HCT116 (cell line): ENCODE measurements at regions not wholly inside any gene's neighbourhood (a gene's known extent, or its start where the extent isn't known, plus 50 kb on each side); places are given as distances from the start of the nearest gene placed in this dataset.
"Not testable (repeated sequence)": the region's sequence is repeated elsewhere in the genome, so short reads cannot be mapped to it uniquely, and the experiment has no call there.

ENCODE experiments used
- ATAC-seq: fragments of 200-7000 bp; cut with Tn5 transposase; 2 replicates; pipeline ENCODE4 v1.9.1; 2020; ENCODE audit warnings: mild to moderate bottlenecking, moderate library complexity
- BruUV-seq: library from RNA; stranded (reverse); fragments of 400-500 nt; replicated peaks from 2 replicates; lab custom pipeline; 2021; lab: Mats Ljungman, UMichigan
- CTCF ChIA-PET: fragments of 300-600 bp; sonication (Branson Sonifier 250); formaldehyde crosslinking; loops from one replicate; lab custom pipeline; 2021; ENCODE audit warnings: antibody characterized with exemption; lab: Charles Lee
- POLR2A ChIA-PET: fragments of 300-600, 350-600 bp; sonication (Branson Sonifier 250); formaldehyde crosslinking; loops from one replicate; lab custom pipeline; 2021; ENCODE audit warnings: antibody characterized with exemption; lab: Charles Lee
- RAD21 ChIA-PET, 2 experiments: fragments of 300-600 bp; sonication (Branson Sonifier 250); formaldehyde crosslinking; loops; one replicate each; lab custom pipeline; 2023; ENCODE audit warnings: low total read pairs in 2 of 2; ENCODE audit not compliant: uncharacterized antibody in 2 of 2, unreplicated experiment in 2 of 2, low non-redundant PET in 1 of 2; lab: Charles Lee
- DNase-seq: peaks from one replicate; pipeline ENCODE4 v3.0.0-alpha.2; 2010; ENCODE audit warnings: low read depth, low spot score
- H2AFZ ChIP-seq: fragments of 200-600 bp; shearing (Covaris generic), sonication (generic); 2 replicates; pipeline ENCODE4 v1.6.1; 2017; ENCODE audit warnings: low read depth, mixed run types, mixed read lengths, antibody characterized with exemption, low read length; ENCODE audit not compliant: poor library complexity, severe bottlenecking
- H3K27ac ChIP-seq: 2 replicates; pipeline ENCODE4 v1.5.1; 2012; ENCODE audit warnings: low read depth, low read length
- H3K27me3 ChIP-seq: fragments of 200-600 bp; sonication (generic); 2 replicates; pipeline ENCODE4 v1.6.1; 2016; ENCODE audit warnings: mixed run types, low read length, mixed read lengths; ENCODE audit not compliant: insufficient read depth
- H3K36me3 ChIP-seq, 2 experiments: fragments of 200-500 bp in 1 of 2; fragments of 200-600 bp in 1 of 2; sonication (Bioruptor generic) in 1 of 2; sonication (generic) in 1 of 2; 2 replicates each; pipeline versions ENCODE4 v1.5.1 to v1.6.1; 2014 to 2016; ENCODE audit warnings: low read length in 2 of 2, inconsistent platforms in 1 of 2, mixed read lengths in 1 of 2, mixed run types in 1 of 2; ENCODE audit not compliant: insufficient read depth in 2 of 2, control insufficient read depth in 1 of 2
- H3K4me1 ChIP-seq, 2 experiments: fragments of 200-600 bp in 1 of 2; sonication (generic) in 1 of 2; 2 replicates each; pipeline versions ENCODE4 v1.5.1 to v1.6.1; 2012 to 2017; ENCODE audit warnings: low read length in 2 of 2, inconsistent platforms in 1 of 2, mild to moderate bottlenecking in 1 of 2, mixed read lengths in 1 of 2, mixed run types in 1 of 2, moderate library complexity in 1 of 2; ENCODE audit not compliant: insufficient read depth in 2 of 2, control insufficient read depth in 1 of 2
- H3K4me2 ChIP-seq: fragments of 200-600 bp; sonication (generic); 2 replicates; pipeline ENCODE4 v1.6.1; 2017; ENCODE audit warnings: mixed run types, low read length, mixed read lengths
- H3K4me3 ChIP-seq, 2 experiments: fragments of 200-600 bp in 1 of 2; sonication (generic) in 1 of 2; replicated peaks in 1 of 2; 2 replicates each; pipeline ENCODE4 v1.5.1; 2011 to 2016; ENCODE audit warnings: low read length in 2 of 2, control low read depth in 1 of 2, low read depth in 1 of 2, mild to moderate bottlenecking in 1 of 2, mixed read lengths in 1 of 2, mixed run types in 1 of 2
- H3K79me2 ChIP-seq: fragments of 200-600 bp; sonication (generic); 2 replicates; pipeline ENCODE4 v1.6.1; 2017; ENCODE audit warnings: mild to moderate bottlenecking, mixed run types, low read length, moderate library complexity, mixed read lengths; ENCODE audit not compliant: insufficient read depth
- H3K9ac ChIP-seq: fragments of 200-600 bp; sonication (generic); 2 replicates; pipeline ENCODE4 v1.6.1; 2016; ENCODE audit warnings: low read length, mixed read lengths
- H3K9me2 ChIP-seq: fragments of 200-600 bp; sonication (generic), shearing (Covaris generic); 2 replicates; pipeline ENCODE4 v1.6.1; 2017; ENCODE audit warnings: mixed run types, mild to moderate bottlenecking, moderate library complexity; ENCODE audit not compliant: insufficient read depth
- H3K9me3 ChIP-seq, 2 experiments: fragments of 200-500 bp in 1 of 2; fragments of 200-600 bp in 1 of 2; sonication (Bioruptor generic) in 1 of 2; sonication (generic) in 1 of 2; 2 replicates each; pipeline ENCODE4 v1.6.1; 2014 to 2017; ENCODE audit warnings: low read length in 2 of 2, mixed read lengths in 2 of 2, inconsistent platforms in 1 of 2, low read depth in 1 of 2, mild to moderate bottlenecking in 1 of 2, mixed run types in 1 of 2, moderate library complexity in 1 of 2; ENCODE audit not compliant: control insufficient read depth in 1 of 2, insufficient read depth in 1 of 2
- H4K20me1 ChIP-seq: fragments of 200-600 bp; sonication (generic), shearing (Covaris generic); 2 replicates; pipeline ENCODE4 v1.6.1; 2017; ENCODE audit warnings: mixed run types, mild to moderate bottlenecking, moderate library complexity; ENCODE audit not compliant: insufficient read depth
- CEBPB ChIP-seq: IDR thresholded peaks from 2 replicates; pipeline ENCODE4 v1.6.1; 2012; ENCODE audit warnings: low read depth
- EGR1 ChIP-seq: IDR thresholded peaks from 2 replicates; pipeline ENCODE4 v1.6.1; 2012; ENCODE audit warnings: low read depth
- RAD21 ChIP-seq: IDR thresholded peaks from 2 replicates; pipeline ENCODE4 v1.6.1; 2012; ENCODE audit warnings: low read depth, mild to moderate bottlenecking
- TCF7L2 ChIP-seq: IDR thresholded peaks from 2 replicates; pipeline ENCODE4 v1.7.0; 2011; ENCODE audit warnings: borderline replicate concordance, inconsistent platforms; ENCODE audit not compliant: insufficient read depth, insufficient read length; ENCODE audit errors: extremely low read depth
- ZNF274 ChIP-seq: fragments of 200-500 bp; sonication (Bioruptor generic); IDR thresholded peaks from 2 replicates; pipeline ENCODE4 v1.6.1; 2014; ENCODE audit warnings: mild to moderate bottlenecking, low read depth, low read length, inconsistent platforms
- intact Hi-C: fragments of 100-400 bp; cut with micrococcal nuclease; formaldehyde crosslinking; loops from 2 replicates; pipeline ENCODE4 v1.10.0; 2022

GRCh38 chr2:152263911-152264310 is 71.1 kb upstream of the FMNL2 start:
- TF ChIP-seq ZNF274 (no peak), TCF7L2 (no peak), CEBPB (no peak), EGR1 (no peak), RAD21 (no peak)
- POLR2A ChIA-PET: no interaction called here

GRCh38 chr2:152273732-152274260 is 61.2 kb upstream of the FMNL2 start:
- H3K4me1 ChIP-seq, H3K9me2 ChIP-seq, H2AFZ ChIP-seq, H3K4me2 ChIP-seq, H3K4me3 ChIP-seq, CTCF ChIA-PET, ATAC-seq, H4K20me1 ChIP-seq, H3K36me3 ChIP-seq, BruUV-seq, RAD21 ChIA-PET, H3K27ac ChIP-seq, intact Hi-C loops, H3K27me3 ChIP-seq, POLR2A ChIA-PET, H3K9me3 ChIP-seq, DNase-seq, H3K9ac ChIP-seq, H3K79me2 ChIP-seq: not testable (repeated sequence)

More at GRCh38 chr2:152263911-152264310, 71.1 kb upstream of the FMNL2 start:
- Histone ChIP-seq H3K4me2 (no peak overlapping the region), H3K9me3 (no peaks in the 10 kb centered on the region), H3K4me3 (no peak overlapping the region), H3K4me1 (no peaks in the 10 kb centered on the region), H3K9me2 (no peaks in the 10 kb centered on the region), H3K36me3 (no peaks in the 10 kb centered on the region), H4K20me1 (no peaks in the 10 kb centered on the region), H3K27ac (no peak overlapping the region), H3K27me3 (no peaks in the 10 kb centered on the region), H3K9ac (no peak overlapping the region), H3K79me2 (no peaks in the 10 kb centered on the region), H2AFZ (no peak overlapping the region)
- BruUV-seq: no TSS peak
- intact Hi-C loops: no loop called here
- DNase-seq: no peak
- ChIA-PET CTCF (no interaction called here), RAD21 (no interaction called here)
- ATAC-seq: no peak

GRCh38 chr2:152277896-152278295 is 57.1 kb upstream of the FMNL2 start:
- BruUV-seq, H3K4me2 ChIP-seq, H3K9me2 ChIP-seq, DNase-seq, CTCF ChIA-PET, H3K9me3 ChIP-seq, H3K4me3 ChIP-seq, H4K20me1 ChIP-seq, intact Hi-C loops, H3K9ac ChIP-seq, POLR2A ChIA-PET, H3K27ac ChIP-seq, RAD21 ChIA-PET, H3K4me1 ChIP-seq, ATAC-seq, H3K79me2 ChIP-seq, H2AFZ ChIP-seq, H3K36me3 ChIP-seq, H3K27me3 ChIP-seq: not testable (repeated sequence)
